GM10248 (cell line): ENCODE measurements at regions not wholly inside any gene's neighbourhood (a gene's known extent, or its start where the extent isn't known, plus 50 kb on each side); places are given as distances from the start of the nearest gene placed in this dataset.

ENCODE experiments used
- CTCF ChIA-PET: fragments of 300-600 bp; sonication (Branson Sonifier 250); formaldehyde crosslinking; extraction: SDS; loops from one replicate; lab custom pipeline; 2021; ENCODE audit warnings: antibody characterized with exemption; lab: Yijun Ruan, JAX
- POLR2A ChIA-PET: fragments of 350-650 bp; sonication (Branson Sonifier 250); formaldehyde crosslinking; extraction: SDS; loops from one replicate; lab custom pipeline; 2020; ENCODE audit warnings: antibody characterized with exemption; lab: Yijun Ruan, JAX
- DNase-seq: peaks from one replicate; pipeline ENCODE4 v3.0.0; 2012; ENCODE audit errors: extremely low spot score
- CTCF ChIP-seq: IDR thresholded peaks from 2 replicates; pipeline ENCODE4 v1.5.1; 2012; ENCODE audit warnings: mild to moderate bottlenecking, low read depth; ENCODE audit errors: extremely low read depth, missing control alignments, control extremely low read depth

GRCh38 chr3:10708216-10708893 lies 107.7 kb upstream of the SLC6A11 start:
- DNase-seq, result no peak
- CTCF ChIA-PET, result no interaction called here
- TF ChIP-seq CTCF, result no peak
- POLR2A ChIA-PET, result no interaction called here

GRCh38 chr3:10709110-10709781 lies 106.8 kb upstream of the SLC6A11 start:
- ChIA-PET POLR2A (no interaction called here), CTCF (no interaction called here)
- no peak for TF ChIP-seq CTCF
- DNase-seq, result no peak

GRCh38 chr3:10712121-10712520 lies 103.9 kb upstream of the SLC6A11 start:
- ChIA-PET CTCF (no interaction called here), POLR2A (no interaction called here)
- no peak for DNase-seq
- TF ChIP-seq CTCF, result no peak

- TF ChIP-seq CTCF, result no peak
- ChIA-PET CTCF (no interaction called here), POLR2A (no interaction called here)
Measured at GRCh38 chr3:10713656-10714055, 102.4 kb upstream of the SLC6A11 start.

GRCh38 chr3:10715886-10716285 lies 100.1 kb upstream of the SLC6A11 start:
- POLR2A ChIA-PET, result no interaction called here
- no peak for TF ChIP-seq CTCF
- CTCF ChIA-PET, result no interaction called here
- no peak for DNase-seq

More at GRCh38 chr3:10713656-10714055, 102.4 kb upstream of the SLC6A11 start:
- DNase-seq, result no peak

GRCh38 chr3:10716964-10717363 lies 99.1 kb upstream of the SLC6A11 start:
- TF ChIP-seq CTCF, result no peak
- ChIA-PET POLR2A (no interaction called here), CTCF (interaction anchor here (1.2 kb wide), 1 partner anchor 11 kb away, joined by 4 read pairs; no protein-coding TSS in a partner anchor)
- DNase-seq, result no peak
